ENCODE measurements at regions not wholly inside any gene's neighbourhood (a gene's known extent, or its start where the extent isn't known, plus 50 kb on each side); places are given as distances from the start of the nearest gene placed in this dataset.

DNA sequence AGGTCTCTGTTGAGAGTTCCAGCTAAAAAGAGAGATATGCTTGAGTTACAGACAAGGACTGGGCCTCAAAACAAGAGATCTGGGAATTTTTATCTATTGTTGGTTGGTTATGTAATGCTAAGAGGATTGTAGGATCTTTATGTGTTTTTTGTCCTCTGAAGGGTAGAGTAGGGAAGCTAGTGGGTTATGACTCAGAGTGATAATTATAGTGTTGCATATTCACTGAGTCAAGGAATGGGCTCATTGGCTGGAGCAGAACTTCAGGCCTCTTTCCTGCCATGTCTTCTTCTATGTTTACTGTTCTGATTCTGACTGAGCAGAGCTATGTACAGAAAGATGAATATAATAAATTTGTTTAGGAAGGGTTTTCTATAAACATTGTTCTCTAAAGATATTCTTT, 66.1 kb upstream of the NOX3 start:
- no peaks in the 10 kb centered on the region for H3K27me3 ChIP-seq (replicated peaks)
- TF ChIP-seq, protein P1, sequence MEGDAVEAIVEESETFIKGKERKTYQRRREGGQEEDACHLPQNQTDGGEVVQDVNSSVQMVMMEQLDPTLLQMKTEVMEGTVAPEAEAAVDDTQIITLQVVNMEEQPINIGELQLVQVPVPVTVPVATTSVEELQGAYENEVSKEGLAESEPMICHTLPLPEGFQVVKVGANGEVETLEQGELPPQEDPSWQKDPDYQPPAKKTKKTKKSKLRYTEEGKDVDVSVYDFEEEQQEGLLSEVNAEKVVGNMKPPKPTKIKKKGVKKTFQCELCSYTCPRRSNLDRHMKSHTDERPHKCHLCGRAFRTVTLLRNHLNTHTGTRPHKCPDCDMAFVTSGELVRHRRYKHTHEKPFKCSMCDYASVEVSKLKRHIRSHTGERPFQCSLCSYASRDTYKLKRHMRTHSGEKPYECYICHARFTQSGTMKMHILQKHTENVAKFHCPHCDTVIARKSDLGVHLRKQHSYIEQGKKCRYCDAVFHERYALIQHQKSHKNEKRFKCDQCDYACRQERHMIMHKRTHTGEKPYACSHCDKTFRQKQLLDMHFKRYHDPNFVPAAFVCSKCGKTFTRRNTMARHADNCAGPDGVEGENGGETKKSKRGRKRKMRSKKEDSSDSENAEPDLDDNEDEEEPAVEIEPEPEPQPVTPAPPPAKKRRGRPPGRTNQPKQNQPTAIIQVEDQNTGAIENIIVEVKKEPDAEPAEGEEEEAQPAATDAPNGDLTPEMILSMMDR (IDR thresholded peaks at IDR 0.05; ENCODE audit: low read depth, low read length, missing control alignments), result no peak
- DNase-seq, result no peak
- in situ Hi-C loops (cut with HindIII; ENCODE audit: low pct_ligation_motif_present, low sequenced_read_pairs), result no loop called here
- no peak overlapping the region for H3K4me3 ChIP-seq (ENCODE audit: low read depth, low read length)
- no peak overlapping the region for H3K27ac ChIP-seq
- H3K36me3 ChIP-seq (replicated peaks), result no peaks in the 10 kb centered on the region

DNA sequence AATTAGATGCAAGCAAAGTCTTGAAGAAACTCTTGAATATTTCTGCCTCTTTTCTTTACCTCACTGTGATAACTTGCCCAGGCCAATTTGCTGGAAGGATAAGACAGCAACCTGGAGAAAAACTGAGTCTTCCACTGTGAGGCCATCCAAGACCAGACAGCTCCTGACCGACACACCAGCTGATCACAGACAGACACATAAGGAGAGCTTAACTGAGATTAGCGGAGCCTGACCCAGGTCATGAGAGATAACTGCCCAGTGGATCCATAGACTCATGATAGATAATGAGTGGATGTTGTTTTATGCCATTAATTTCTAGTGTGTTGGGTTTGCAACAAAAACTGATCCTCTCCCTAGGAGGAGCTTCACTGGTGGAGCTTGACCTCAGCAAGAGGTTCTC, 64.4 kb upstream of the NOX3 start:
- no peak overlapping the region for H3K4me3 ChIP-seq (ENCODE audit: low read depth, low read length)
- in situ Hi-C loops (cut with HindIII; ENCODE audit: low pct_ligation_motif_present, low sequenced_read_pairs), result no loop called here
- TF ChIP-seq, protein P1 (IDR thresholded peaks at IDR 0.05; ENCODE audit: low read depth, low read length, missing control alignments), result no peak
- no peak for DNase-seq
- H3K27me3 ChIP-seq (replicated peaks), result no peaks in the 10 kb centered on the region
- no peak overlapping the region for H3K27ac ChIP-seq
- no peaks in the 10 kb centered on the region for H3K36me3 ChIP-seq (replicated peaks)

DNA sequence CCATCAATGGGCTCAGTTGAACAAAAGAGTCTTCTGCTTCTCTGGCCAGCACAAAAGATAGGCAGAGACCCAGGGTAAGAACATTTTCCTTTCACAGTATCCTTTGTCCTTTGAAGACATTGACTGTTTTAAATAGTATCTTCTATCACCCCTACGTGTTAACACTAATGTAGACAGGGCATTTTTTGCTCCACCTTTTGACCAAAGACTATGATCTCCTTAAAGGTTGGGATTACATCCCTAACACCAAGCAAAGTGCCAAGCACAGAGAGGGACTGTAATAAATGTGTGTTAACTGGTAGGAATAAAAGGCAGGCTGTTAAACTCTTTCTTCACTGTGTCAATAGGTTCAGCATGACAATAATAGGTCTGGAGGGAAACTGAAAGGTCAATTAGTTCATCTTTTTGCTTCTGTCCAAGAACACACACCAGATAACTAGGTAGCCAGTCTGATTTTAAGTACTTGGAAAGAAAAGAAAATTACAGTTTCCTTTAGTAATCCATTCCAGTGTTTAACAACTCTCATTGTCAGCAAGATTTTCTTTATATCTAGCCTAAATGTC, 63.6 kb upstream of the NOX3 start:
- TF ChIP-seq, protein P1 (IDR thresholded peaks at IDR 0.05; ENCODE audit: low read depth, low read length, missing control alignments), result no peak
- in situ Hi-C loops (cut with HindIII; ENCODE audit: low pct_ligation_motif_present, low sequenced_read_pairs), result no loop called here
- Histone ChIP-seq H3K27ac (no peak overlapping the region), H3K36me3 (replicated peaks) (no peaks in the 10 kb centered on the region), H3K27me3 (replicated peaks) (no peaks in the 10 kb centered on the region), H3K4me3 (ENCODE audit: low read depth, low read length) (no peak overlapping the region)
- no peak for DNase-seq

DNA sequence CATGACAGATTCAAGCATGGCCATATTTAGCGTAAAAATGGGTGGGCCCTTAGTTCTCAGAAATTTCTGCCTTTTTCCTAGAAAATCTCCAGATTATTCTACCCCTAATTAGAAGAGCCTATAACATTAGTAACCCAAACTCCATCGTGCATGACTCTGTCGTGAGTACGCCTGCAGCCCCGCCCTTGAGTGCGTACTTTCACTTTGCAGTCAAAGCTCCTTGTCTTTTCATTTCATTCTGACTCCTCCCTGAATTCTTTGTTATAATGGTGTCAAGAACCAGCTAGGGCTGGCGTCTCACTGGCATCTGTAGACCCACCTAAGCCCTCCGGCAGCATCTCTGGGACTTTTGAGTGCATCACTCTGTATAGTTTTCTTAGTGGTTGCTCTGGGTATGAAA, 61.7 kb upstream of the NOX3 start:
- Histone ChIP-seq H3K4me3 (ENCODE audit: low read depth, low read length) (no peak overlapping the region), H3K27ac (no peak overlapping the region), H3K36me3 (replicated peaks) (no peaks in the 10 kb centered on the region), H3K27me3 (replicated peaks) (no peaks in the 10 kb centered on the region)
- TF ChIP-seq, protein P1 (IDR thresholded peaks at IDR 0.05; ENCODE audit: low read depth, low read length, missing control alignments), result no peak
- no peak for DNase-seq
- in situ Hi-C loops (cut with HindIII; ENCODE audit: low pct_ligation_motif_present, low sequenced_read_pairs), result no loop called here

DNA sequence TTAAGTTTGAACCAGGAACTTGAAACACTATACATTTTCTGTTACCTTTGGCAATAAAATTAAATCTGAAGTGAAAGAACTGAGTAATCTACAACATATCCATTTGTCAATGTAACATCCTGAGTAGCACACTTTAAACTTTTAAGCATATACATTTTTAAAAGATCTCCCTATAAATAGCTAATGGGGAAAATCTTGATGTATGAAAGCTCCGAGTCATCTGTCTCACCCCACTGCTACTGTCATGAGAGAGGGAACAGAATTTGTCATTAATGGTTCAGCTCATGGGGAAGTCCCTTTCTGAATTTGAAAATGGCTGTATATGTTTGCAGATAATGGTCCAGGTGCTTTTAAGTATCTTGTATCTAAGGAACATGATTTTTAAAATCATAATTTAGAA, 55.2 kb upstream of the NOX3 start:
- in situ Hi-C loops (cut with HindIII; ENCODE audit: low pct_ligation_motif_present, low sequenced_read_pairs), result no loop called here
- Histone ChIP-seq H3K27ac (no peak overlapping the region), H3K27me3 (replicated peaks) (no peaks in the 10 kb centered on the region), H3K4me3 (ENCODE audit: low read depth, low read length) (no peak overlapping the region), H3K36me3 (replicated peaks) (no peaks in the 10 kb centered on the region)
- TF ChIP-seq, protein P1 (IDR thresholded peaks at IDR 0.05; ENCODE audit: low read depth, low read length, missing control alignments), result no peak
- DNase-seq, result no peak
